Stomach (tissue), 4 donors: ENCODE measurements at regions not wholly inside any gene's neighbourhood (a gene's known extent, or its start where the extent isn't known, plus 50 kb on each side); places are given as distances from the start of the nearest gene placed in this dataset.

Experiments used
- CTCF ChIP-seq, 7 experiments: fragments of 450-650 bp in 4 of 7; fragments of 200-600 bp in 3 of 7; sonication (generic) in 3 of 7; IDR thresholded peaks; one replicate each; pipeline ENCODE4 v1.5.1; 2016 to 2019; ENCODE audit warnings: antibody characterized with exemption in 7 of 7, control low read depth in 2 of 7, mild to moderate bottlenecking in 1 of 7
- EP300 ChIP-seq: sonication (generic); formaldehyde crosslinking; IDR thresholded peaks from one replicate; pipeline ENCODE4 v1.6.1; 2017; ENCODE audit warnings: antibody characterized with exemption
- POLR2A ChIP-seq, 4 donors: fragments of 450-650 bp; IDR thresholded peaks; one replicate each; pipeline ENCODE4 v1.6.1; 2016; ENCODE audit warnings: antibody characterized with exemption in 4 of 4, control low read depth in 2 of 4, mild to moderate bottlenecking in 1 of 4, moderate library complexity in 1 of 4
- POLR2AphosphoS5 ChIP-seq, 3 donors: sonication (generic); formaldehyde crosslinking; IDR thresholded peaks; one replicate each; pipeline ENCODE4 v1.6.1; 2016; ENCODE audit warnings: antibody characterized with exemption in 3 of 3

DNA sequence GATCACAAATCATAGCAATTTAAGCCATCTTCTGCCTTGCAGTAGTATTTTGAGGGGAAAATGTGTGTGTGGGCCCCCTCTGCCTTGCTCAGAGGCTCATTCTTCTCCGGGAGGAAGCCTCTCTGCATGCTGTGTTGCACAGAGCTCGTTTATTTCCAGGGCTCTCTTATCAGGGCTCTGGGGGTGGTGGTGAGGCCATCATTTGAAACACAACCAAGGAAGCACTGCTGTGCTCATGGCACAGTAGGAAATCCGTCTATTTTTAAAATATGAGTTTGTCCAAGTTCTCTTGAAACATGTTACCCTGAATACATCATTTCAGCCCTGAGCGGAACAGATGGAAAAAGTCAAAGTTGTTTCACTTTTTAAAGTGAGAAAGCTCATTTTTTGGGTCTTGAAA, 369.0 kb upstream of the CFAP20DC start:
- TF ChIP-seq POLR2A (IDR thresholded peaks at IDR 0.05), result no peak
- no peak for TF ChIP-seq CTCF (IDR thresholded peaks at IDR 0.05)
- no peak for TF ChIP-seq EP300
- no peak for TF ChIP-seq POLR2AphosphoS5 (IDR thresholded peaks at IDR 0.05)
